Uterus (tissue), 3 donors: ENCODE measurements at regions not wholly inside any gene's neighbourhood (a gene's known extent, or its start where the extent isn't known, plus 50 kb on each side); places are given as distances from the start of the nearest gene placed in this dataset.

Experiments
- DNase-seq, 2 donors: peaks; one replicate each; pipeline ENCODE4 v3.0.0-alpha.2; 2019 to 2020
- H3K27ac ChIP-seq, 2 donors: fragments of 200-600 bp; sonication (generic); 1 replicate in 1 of 2; 2 replicates in 1 of 2; pipeline ENCODE4 v1.5.1; 2016 to 2018
- H3K27me3 ChIP-seq, 2 donors: fragments of 200-600 bp; sonication (generic); one replicate each; pipeline ENCODE4 v1.5.1; 2018 to 2019; ENCODE audit warnings: control low read depth in 1 of 2
- H3K36me3 ChIP-seq, 2 donors: fragments of 200-600 bp; sonication (generic); one replicate each; pipeline ENCODE4 v1.5.1; 2019; ENCODE audit warnings: control low read depth in 1 of 2
- H3K4me1 ChIP-seq, 2 donors: fragments of 200-600 bp; sonication (generic); one replicate each; pipeline ENCODE4 v1.5.1; 2018 to 2019; ENCODE audit warnings: control low read depth in 1 of 2
- H3K4me3 ChIP-seq, 2 donors: fragments of 200-600 bp; sonication (generic); 1 replicate in 1 of 2; 2 replicates in 1 of 2; pipeline ENCODE4 v1.5.1; 2018 to 2019; ENCODE audit warnings: mild to moderate bottlenecking in 1 of 2
- H3K9me3 ChIP-seq, 2 donors: fragments of 200-600 bp; sonication (generic); one replicate each; pipeline ENCODE4 v1.5.1; 2019; ENCODE audit warnings: control low read depth in 1 of 2
- CTCF ChIP-seq, 4 experiments: fragments of 200-600 bp in 2 of 4; fragments of 450-650 bp in 2 of 4; sonication (generic) in 2 of 4; IDR thresholded peaks; one replicate each; pipeline ENCODE4 v1.5.1; 2016 to 2019; ENCODE audit warnings: antibody characterized with exemption in 4 of 4, mild to moderate bottlenecking in 2 of 4, moderate library complexity in 1 of 4
- POLR2A ChIP-seq, 2 donors: fragments of 450-650 bp; IDR thresholded peaks; one replicate each; pipeline ENCODE4 v1.6.1; 2016; ENCODE audit warnings: antibody characterized with exemption in 2 of 2, mild to moderate bottlenecking in 1 of 2, moderate library complexity in 1 of 2
- intact Hi-C: fragments of 100-400 bp; cut with DNase I; formaldehyde crosslinking; loops from one replicate; pipeline ENCODE4 v1.15.1; 2023; ENCODE audit warnings: low total_unique reads
- donor health status: DM: yes; HTN: yes; CAD: no.

GRCh38 chr21:32918478-32919120, 107.1 kb upstream of the OLIG2 start:
- Histone ChIP-seq H3K27ac (no peak overlapping the region), H3K4me3 (no peak overlapping the region), H3K36me3 (no peaks in the 10 kb centered on the region), H3K9me3 (no peaks in the 10 kb centered on the region), H3K27me3 (no peaks in the 10 kb centered on the region), H3K4me1 (no peaks in the 10 kb centered on the region)
- no peak for DNase-seq
- no peak for TF ChIP-seq CTCF (IDR thresholded peaks at IDR 0.05)
- TF ChIP-seq POLR2A (IDR thresholded peaks at IDR 0.05) = no peak
- intact Hi-C loops = no loop called here

DNA sequence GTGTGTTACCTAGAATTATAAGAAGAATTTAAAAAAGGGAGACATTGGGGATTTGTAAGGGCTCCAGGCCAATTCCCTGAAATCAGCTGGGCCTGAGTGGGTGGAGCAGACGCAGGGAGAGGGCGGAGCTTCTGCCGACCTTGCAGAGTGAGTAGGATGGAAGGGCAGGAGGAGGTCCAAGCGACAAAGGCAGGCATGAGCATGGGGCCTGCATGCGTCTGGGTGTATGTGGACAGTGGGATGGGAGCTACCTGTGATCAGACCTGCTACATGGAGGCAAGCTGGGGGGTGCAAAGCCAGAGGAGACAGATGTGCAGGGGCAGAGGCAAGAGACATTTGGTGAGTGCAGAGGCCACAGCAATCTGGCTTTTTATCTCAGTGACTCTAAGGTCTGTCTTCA, 105.3 kb upstream of the OLIG2 start:
- no peaks in the 10 kb centered on the region for H3K9me3 ChIP-seq
- no peaks in the 10 kb centered on the region for H3K27me3 ChIP-seq
- no peaks in the 10 kb centered on the region for H3K36me3 ChIP-seq
- H3K4me3 ChIP-seq = no peak overlapping the region
- no peak for TF ChIP-seq POLR2A (IDR thresholded peaks at IDR 0.05)
- no peak for TF ChIP-seq CTCF (IDR thresholded peaks at IDR 0.05)
- DNase-seq = no peak
- no peak overlapping the region for H3K27ac ChIP-seq
- H3K4me1 ChIP-seq = no peaks in the 10 kb centered on the region
- intact Hi-C loops = no loop called here

DNA sequence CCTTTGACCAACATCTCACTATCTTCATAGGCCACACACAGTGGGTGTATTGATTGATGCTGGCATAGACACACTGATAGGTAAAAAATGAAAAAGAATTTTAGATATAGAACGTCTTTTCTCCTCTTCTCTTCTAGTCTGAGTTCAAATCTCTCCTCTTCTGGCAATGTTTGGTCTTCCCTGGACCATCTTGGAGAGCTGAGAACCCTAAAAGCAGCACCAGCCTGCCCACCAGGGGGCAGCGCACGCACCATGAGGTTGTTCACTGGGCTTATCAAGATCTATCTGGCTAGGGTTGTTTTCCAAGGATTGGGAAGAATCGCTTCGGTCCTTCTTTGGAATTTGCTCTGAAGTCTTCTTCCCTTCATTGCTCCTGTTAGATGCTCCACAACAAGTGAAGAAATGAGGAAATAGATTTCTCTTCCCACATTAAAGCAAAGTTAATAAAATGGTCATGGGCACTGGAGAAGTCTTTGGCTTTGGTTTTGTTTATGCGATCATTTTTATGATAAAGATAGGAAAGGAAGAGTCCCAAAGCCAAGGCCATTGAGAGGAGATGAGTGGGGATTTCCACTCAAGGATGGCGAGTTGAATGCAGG, 104.0 kb upstream of the OLIG2 start:
- intact Hi-C loops = no loop called here
- H3K27ac ChIP-seq = no peak overlapping the region
- no peak overlapping the region for H3K4me3 ChIP-seq
- H3K36me3 ChIP-seq = no peaks in the 10 kb centered on the region
- no peak for TF ChIP-seq POLR2A (IDR thresholded peaks at IDR 0.05)
- TF ChIP-seq CTCF (IDR thresholded peaks at IDR 0.05) = no peak
- H3K4me1 ChIP-seq = no peaks in the 10 kb centered on the region
- no peaks in the 10 kb centered on the region for H3K27me3 ChIP-seq
- H3K9me3 ChIP-seq = no peaks in the 10 kb centered on the region
- no peak for DNase-seq

DNA sequence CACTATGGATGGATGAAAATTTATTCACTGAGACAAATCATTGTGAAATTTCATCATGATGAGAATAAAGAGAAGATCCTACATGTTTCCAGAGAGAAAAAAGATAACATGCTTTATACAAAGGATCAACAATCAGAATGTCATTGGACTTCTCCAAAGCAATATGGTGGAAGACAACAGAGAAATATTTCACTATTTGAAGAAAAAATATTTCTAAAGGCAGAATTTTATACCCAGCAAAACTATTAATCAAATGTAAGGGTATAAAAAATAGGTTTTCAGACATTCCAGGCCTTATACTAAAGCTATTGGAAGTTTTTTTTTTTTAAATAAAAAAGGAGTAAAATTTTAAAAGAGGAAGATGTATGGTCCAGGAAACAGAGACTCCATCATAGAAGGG, 100.6 kb upstream of the OLIG2 start:
- Histone ChIP-seq H3K9me3 (no peaks in the 10 kb centered on the region), H3K4me3 (no peak overlapping the region), H3K36me3 (no peaks in the 10 kb centered on the region), H3K4me1 (no peaks in the 10 kb centered on the region), H3K27me3 (no peaks in the 10 kb centered on the region), H3K27ac (no peak overlapping the region)
- DNase-seq = no peak
- no peak for TF ChIP-seq POLR2A (IDR thresholded peaks at IDR 0.05)
- TF ChIP-seq CTCF (IDR thresholded peaks at IDR 0.05) = no peak
- intact Hi-C loops = no loop called here

- Histone ChIP-seq H3K4me3 (no peak overlapping the region), H3K36me3 (no peaks in the 10 kb centered on the region), H3K27me3 (no peaks in the 10 kb centered on the region), H3K9me3 (no peaks in the 10 kb centered on the region), H3K27ac (no peak overlapping the region), H3K4me1 (no peaks in the 10 kb centered on the region)
- intact Hi-C loops = no loop called here
- no peak for DNase-seq
- TF ChIP-seq POLR2A (IDR thresholded peaks at IDR 0.05) (no peak), CTCF (IDR thresholded peaks at IDR 0.05) (no peak)
These were observed 96.1 kb upstream of the OLIG2 start for GRCh38 chr21:32929633-32930038.
